AG20443 (cell line): ENCODE measurements at regions not wholly inside any gene's neighbourhood (a gene's known extent, or its start where the extent isn't known, plus 50 kb on each side); places are given as distances from the start of the nearest gene placed in this dataset.
"Not testable (repeated sequence)": the region's sequence is repeated elsewhere in the genome, so short reads cannot be mapped to it uniquely, and the experiment has no call there.

ENCODE experiments used
- DNase-seq: peaks from one replicate; pipeline ENCODE4 v3.0.0; 2012; ENCODE audit warnings: low spot score, mixed read lengths

GRCh38 chr9:41075671-41076070 lies 52.8 kb downstream of the FOXD4L6 start:
- not testable (repeated sequence) for DNase-seq

- peak; percentile 55 for DNase-seq
Measured at GRCh38 chr9:41074356-41074942, 54.0 kb downstream of the FOXD4L6 start.

GRCh38 chr9:41073471-41074243 lies 54.8 kb downstream of the FOXD4L6 start:
- not testable (repeated sequence) for DNase-seq

DNA sequence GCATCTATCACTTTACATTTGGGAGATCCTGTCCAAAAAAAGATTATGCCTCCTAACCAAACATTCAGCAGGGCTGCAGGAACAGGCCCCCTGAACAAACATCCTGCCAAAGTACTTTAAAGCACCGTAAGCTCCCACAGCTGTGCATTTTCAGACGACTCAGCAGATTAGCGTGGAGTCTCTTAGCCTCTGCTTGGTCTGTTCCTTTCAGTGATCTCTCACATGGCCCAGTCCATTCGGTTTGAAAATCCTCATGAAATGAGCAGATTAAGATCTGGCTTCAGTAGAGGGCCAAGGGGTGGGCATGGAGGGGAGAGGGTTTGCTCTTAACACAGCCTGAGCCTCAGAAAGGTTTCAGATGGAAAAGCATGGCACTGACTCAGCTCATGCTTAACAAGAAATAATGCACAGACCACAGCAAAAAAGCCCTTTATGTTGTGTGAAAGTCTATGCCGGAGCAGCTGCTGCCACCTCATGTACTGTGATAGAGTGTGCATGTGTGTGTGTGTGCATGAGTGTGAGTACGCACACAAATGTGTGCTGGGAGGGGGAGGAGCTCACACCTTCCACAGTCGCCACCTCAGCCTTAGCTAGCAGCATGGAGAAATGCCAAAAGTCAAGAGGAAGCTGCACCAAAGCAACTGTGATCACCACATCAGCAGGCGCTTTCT lies 64.2 kb downstream of the FOXD4L6 start:
- DNase-seq: not testable (repeated sequence)

GRCh38 chr9:41063243-41063642 lies 65.2 kb downstream of the FOXD4L6 start:
- not testable (repeated sequence) for DNase-seq

GRCh38 chr9:41059603-41060002 lies 68.9 kb downstream of the FOXD4L6 start:
- not testable (repeated sequence) for DNase-seq

DNA sequence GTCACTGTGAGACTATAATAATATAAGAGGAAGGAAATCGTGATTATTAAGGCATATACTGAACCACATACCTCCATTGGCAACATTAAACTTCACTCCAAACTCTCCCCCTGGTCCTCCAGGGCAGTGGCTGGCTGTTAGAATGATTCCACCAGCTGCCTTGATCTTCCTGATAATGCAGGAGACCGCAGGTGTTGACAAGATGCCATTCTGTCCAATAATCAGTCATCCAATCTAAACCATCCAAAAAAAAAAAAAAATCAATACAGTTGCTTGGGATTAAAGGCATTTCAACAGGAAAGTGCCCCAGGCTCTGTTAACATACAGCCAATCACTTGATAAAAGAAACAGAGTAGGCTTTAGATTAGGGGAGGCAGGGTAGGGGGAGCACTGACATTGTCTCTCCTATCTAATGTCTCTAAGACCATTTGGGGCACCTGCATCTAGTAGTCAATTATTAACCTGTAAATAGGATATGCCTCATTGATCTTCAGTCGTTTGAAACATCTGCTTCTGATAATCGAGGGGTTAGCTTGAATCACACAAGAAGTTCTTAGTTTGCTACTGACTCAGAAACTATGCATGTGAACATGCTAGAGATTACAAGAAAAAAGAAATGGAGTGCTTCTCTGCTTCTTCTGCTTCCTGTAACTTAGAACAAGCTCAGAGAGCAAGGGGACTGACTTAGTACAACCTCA lies 74.7 kb downstream of the FOXD4L6 start:
- not testable (repeated sequence) for DNase-seq

GRCh38 chr9:41048672-41049071 lies 79.8 kb downstream of the FOXD4L6 start:
- DNase-seq: not testable (repeated sequence)

DNA sequence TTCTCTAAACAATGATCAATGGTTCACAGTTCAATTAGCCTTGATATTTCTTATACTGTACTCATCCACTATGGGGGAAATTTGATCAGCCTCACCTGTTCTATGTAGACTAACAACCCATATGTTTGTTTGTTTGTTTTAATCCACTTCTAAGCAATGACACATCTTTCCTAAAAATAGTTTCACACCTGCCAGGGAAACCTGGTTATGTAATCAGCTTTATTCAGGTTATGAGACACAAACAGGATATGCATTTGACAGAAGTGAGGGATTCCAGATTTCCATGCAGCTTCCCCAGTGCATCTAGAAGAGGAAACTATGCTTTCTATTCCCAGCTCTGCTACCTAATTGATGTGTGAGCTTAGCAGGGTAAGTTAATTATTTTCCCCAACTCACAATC lies 80.7 kb downstream of the FOXD4L6 start:
- DNase-seq: not testable (repeated sequence)

- DNase-seq: not testable (repeated sequence)
Measured at GRCh38 chr9:41044930-41045329, 83.6 kb downstream of the FOXD4L6 start.

DNA sequence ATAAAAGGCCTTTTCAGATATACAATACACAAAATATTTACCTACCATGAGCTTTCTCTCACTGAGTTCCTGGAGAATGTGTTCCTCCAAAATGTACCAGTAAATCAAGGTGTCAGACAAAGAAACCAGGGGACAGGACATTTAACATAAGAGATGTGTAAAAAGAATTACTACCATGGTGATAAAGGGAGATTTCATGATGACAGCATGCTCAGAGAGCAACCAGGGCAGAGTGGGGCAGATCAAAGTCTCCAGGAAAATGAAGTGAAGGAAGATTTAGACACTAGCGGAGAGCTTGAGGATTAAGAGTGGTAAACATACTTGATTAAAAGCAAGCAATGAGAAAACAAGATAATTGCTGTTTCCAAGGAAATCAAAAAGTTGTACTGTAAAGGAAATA lies 85.0 kb downstream of the FOXD4L6 start:
- DNase-seq: not testable (repeated sequence)

GRCh38 chr9:41042111-41042510 lies 86.4 kb downstream of the FOXD4L6 start:
- DNase-seq: not testable (repeated sequence)

DNA sequence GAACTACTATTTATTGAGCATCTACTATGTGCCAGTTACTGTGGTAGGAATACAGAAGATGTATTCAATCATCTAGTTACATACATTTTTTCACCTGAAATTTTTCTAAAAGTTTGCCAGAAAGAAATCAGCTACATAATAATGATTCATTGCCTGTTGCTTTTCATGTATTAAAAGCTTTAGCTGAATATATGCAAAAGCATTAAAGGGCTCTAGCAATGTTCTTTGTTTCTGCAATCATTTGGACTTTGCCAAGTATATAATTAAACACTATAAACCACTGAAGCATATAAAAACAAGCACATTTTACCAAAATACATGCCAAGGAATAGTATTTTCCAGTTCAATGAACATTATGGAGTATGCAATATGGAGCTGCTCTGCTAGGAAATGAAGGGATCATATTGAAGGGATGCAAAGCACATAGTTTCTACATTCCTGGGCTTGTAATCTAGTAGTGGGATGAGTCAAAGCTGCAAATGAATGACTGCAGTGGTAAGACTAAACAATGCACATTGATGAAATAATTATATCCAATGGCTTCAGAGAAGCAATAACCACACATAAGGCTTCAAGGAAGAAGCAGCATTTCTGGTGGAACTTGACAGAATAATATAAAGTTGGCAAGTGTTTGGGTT lies 87.7 kb downstream of the FOXD4L6 start:
- not testable (repeated sequence) for DNase-seq

DNA sequence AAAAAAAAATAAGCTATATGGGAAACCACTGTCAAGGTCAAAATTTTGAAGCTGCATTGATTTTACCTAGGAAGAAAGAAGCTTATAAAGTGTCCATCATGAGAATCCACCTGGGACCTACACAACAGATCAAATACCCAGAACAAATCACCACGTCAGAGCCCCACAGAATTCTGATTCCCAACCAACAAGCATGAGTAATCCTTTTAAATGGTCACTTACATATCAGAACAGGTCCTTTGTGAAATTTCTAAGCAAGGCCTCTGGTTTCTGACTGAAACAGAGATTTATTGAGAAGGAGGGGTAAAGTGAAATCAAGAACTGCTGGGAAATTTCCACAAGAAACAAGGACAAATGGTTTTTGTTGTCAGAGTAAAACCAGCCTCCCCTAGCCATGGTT lies 93.2 kb downstream of the FOXD4L6 start:
- not testable (repeated sequence) for DNase-seq

GRCh38 chr9:41034699-41035197 lies 93.7 kb downstream of the FOXD4L6 start:
- DNase-seq: peak; percentile 35

GRCh38 chr9:41033877-41034276 lies 94.6 kb downstream of the FOXD4L6 start:
- DNase-seq: not testable (repeated sequence)

DNA sequence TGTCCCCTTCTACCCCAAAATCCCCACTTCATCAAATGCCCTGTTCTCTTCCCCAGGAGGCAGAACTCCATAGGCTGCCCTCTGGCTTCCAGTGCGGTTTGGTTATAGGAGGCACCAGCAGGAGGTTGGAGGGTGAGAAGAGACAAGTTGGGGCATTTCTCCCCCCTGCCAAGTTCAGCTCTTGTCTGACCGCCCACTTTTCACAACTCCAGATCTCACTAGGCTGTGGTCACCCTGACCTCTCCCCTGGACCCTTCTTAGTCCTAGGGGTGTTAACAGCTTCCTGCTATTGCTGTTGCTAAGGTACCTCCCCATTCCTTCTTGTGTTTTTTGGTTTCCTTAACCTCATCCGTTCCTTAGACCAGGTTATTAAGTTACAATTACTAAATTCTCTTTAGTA lies 95.1 kb downstream of the FOXD4L6 start:
- not testable (repeated sequence) for DNase-seq

- not testable (repeated sequence) for DNase-seq
Measured at GRCh38 chr9:41026912-41027676, 101.4 kb downstream of the FOXD4L6 start.

- not testable (repeated sequence) for DNase-seq
Measured at GRCh38 chr9:41022365-41022764, 106.1 kb downstream of the FOXD4L6 start.

DNA sequence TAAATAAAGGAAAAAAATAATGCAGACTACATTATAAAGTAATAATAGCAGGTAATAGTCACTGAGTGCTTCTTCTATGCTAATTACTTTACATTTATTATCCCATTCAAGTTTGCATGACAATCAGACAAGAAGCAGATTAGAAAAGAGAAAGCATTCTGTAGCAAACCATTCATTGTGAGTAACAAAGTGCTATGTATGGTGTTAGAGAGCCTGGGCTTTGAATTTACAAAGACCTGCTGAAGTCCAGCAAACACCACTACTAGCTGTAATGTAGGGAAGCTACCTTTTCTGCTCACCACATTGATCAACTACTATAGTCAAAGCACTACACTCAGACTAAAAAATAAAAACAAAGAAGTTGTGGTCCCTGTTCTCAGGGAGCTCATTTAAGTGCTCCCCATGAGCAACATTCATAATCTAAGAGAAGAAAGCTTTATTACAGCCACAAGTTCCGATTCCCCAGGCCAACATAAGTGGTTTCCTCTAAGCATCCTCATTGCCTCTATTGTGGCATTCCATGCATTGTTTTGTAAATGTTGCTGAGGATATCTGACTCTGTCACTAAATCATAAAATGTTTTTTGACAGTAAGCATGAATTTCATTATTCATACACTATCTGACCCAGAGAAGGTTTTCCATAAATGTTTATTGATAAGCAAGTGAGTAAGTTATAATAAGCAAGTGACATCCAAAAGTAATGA lies 108.5 kb downstream of the FOXD4L6 start:
- DNase-seq: not testable (repeated sequence)
